Activated T-helper 9 cell treated with anti-CD3 and anti-CD28 coated beads, Interleukin-2, amount 50 U/mL, for 16 hours (primary cell): ENCODE measurements at regions not wholly inside any gene's neighbourhood (a gene's known extent, or its start where the extent isn't known, plus 50 kb on each side); places are given as distances from the start of the nearest gene placed in this dataset.
"Not testable (repeated sequence)": the region's sequence is repeated elsewhere in the genome, so short reads cannot be mapped to it uniquely, and the experiment has no call there.

Experiments
- DNase-seq: peaks from one replicate; pipeline ENCODE4 v3.0.0-alpha.2; 2020; ENCODE audit warnings: low read depth

DNA sequence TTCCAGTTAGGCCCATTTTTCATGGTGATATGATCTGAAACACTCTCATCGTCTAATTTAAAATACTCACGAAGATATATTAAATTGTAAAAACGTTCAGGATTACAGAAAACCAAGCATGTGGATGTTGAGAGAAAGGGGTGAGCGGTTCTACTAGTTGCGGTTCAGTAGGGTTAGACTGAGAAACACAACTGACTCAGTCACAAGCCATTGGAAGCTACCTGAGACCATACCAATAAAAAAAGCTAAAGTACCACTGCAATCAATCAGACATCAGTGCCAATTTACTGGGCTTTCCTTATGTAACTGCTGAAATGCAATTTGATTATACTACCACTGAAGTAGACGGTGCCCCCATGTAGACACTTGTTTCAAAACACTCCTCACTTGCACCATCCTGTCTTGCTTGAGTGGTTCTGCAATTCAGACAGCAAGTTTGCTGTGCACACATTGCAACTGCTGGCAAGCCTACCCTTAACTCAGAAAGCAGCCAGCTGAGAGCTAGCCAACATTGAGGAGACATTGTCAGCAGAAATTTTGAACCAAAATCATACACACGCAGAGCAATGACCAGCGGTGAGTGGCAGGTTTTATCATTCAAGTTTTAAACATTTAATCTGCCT, 368.7 kb upstream of the ARHGEF26 start:
- no peak for DNase-seq

DNA sequence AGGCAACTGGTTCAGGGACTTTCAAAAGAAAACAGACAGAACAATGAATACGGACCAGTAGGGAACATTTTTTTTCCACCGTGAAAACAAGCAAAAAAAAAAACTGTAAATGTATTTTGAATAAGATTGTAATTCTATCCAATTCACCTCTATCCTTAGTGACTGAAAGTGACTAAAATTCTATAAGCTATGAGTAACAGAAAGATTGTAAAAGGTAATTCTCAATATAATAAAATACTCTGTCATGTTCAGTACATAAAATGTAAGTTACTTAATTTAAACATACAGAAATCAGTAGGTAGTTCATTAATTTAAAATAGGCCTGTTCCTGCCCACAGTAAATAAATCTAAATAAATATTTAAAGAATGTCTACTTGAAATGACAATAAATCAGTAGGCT, 368.2 kb upstream of the ARHGEF26 start:
- DNase-seq, result no peak

DNA sequence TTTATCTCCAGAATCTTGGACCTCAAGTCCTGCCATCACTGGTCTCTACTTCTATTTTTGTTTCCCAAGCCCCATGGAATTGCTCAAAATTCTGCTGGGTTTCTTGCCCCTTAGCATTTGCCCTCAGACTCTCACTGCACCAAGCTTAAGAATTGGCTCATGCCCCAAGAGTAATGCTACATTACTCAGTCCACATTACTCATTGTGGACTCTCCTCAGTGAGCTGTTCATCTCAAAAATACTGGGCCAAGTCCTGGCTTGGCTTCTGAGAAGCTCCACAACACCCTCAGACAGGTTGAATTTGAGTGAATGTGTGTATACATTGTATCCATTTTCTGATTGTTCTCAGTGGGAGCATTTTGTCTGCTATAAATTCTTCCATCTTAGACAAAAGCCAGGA, 364.4 kb upstream of the ARHGEF26 start:
- DNase-seq, result no peak

DNA sequence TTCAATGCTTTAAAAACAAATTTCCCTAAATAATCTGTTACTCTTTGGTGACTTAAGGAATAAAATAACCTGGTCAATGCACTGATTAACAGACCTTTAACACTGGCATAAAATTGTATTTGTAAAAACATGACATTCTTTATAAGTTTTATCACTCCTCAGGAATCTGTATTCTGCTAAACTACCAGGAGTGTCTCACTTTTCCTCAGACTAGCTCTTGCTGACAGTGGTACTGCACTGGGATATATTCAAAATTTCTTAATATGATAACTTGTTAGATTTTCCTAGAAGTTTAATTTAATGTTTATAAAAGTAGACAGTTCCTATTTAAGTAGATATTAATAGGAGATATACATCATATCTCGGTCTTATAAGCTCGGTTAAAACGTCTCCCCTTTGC, 363.4 kb upstream of the ARHGEF26 start:
- DNase-seq, result no peak

DNA sequence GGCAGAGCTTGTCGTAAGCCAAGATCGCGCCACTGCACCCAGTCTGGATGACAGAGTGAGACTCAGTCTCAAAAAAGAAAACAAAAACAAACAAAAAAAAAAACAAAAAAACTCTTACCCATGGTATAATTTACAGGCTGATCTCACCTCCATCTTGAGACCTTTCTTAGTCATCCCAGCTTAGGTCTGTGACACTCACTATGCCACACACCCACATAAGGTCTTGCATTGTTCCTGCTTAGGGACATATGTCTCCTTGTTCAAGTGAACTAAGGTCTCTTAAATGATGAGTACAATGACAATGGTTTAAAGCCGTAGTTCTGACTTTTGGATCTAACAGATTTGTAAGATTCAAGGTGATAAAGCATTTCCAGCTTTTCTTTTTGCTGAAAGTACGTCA, 360.2 kb upstream of the ARHGEF26 start:
- no peak for DNase-seq

DNA sequence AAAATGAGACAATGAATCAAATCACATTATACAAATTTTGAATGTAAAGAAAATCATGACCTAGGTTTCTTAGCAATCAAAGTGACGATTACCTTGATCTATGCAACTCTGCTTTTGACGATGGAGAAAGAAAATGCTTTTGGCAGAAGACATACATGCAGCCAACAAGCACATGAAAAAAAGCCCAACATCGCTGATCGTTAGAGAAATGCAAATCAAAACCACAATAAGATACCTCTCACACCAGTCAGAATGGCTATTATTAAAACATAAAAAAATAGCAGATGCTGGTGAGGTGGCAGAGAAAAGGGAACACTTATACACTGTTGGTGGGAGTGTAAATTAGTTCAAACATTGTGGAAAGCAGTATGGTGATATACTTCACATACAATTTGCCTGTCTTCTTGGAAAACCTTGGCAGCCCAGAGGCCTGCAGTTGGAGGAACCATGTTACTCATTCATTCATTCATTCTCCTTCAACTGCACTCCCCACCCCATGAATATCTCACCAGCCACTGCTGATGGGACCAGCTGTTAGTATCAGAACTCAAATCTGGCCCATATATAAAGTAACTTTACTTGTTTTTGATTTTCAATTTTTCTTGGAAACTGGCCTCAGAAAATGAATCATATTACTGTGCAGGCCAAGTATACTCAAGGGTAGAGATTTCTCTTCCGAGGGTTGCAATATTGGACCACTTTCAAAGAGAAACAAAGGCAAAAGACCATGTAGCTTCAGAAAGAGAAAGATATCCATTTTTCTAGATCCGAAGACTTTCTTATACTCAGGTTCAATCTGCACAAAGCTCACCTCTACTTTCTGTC, 358.6 kb upstream of the ARHGEF26 start:
- no peak for DNase-seq

DNA sequence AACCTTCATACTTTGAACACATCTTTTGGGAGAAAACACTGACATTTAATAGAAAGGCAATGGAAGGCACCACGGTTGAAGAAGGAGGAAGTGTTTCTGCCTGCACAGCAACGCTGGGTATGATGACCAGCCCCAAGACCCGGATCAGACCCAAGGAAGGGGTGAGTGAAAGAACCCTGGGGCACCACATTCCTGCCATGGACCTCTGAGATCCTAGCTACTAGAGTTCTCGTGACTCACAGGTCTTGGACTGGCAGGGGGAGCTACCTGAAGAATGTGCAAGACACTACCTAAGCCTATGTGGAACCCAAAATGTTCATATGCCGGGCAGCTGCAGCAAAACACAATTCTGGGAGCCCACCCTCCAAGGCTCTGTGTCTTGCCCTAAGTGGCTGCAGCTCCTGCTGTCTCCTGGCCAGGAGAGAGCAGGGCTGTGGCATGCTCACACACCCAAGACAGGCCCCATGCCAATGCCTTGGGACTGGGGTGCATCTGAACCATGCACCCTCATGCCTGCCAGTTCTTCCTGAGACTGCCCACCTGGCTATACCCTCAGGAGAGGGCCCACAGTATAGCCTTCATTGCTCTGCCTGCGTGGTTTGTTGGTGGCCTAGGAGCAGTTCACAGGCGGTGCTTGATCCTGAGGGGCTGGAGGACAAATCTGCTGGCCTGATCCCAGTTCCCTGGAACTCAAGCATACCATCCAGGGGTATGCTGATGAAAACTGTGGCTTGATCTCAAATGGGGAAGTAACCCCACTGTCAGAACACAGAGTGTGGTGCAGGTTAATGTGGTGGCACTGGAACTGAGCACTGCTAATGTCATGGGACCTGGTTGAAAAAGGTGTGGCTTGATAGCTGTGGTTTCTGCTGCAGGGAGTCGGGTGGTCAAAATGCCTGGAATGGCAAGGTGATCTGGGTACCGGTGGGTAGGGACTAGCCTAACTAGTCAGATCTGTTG, 353.3 kb upstream of the ARHGEF26 start:
- DNase-seq, result no peak

DNA sequence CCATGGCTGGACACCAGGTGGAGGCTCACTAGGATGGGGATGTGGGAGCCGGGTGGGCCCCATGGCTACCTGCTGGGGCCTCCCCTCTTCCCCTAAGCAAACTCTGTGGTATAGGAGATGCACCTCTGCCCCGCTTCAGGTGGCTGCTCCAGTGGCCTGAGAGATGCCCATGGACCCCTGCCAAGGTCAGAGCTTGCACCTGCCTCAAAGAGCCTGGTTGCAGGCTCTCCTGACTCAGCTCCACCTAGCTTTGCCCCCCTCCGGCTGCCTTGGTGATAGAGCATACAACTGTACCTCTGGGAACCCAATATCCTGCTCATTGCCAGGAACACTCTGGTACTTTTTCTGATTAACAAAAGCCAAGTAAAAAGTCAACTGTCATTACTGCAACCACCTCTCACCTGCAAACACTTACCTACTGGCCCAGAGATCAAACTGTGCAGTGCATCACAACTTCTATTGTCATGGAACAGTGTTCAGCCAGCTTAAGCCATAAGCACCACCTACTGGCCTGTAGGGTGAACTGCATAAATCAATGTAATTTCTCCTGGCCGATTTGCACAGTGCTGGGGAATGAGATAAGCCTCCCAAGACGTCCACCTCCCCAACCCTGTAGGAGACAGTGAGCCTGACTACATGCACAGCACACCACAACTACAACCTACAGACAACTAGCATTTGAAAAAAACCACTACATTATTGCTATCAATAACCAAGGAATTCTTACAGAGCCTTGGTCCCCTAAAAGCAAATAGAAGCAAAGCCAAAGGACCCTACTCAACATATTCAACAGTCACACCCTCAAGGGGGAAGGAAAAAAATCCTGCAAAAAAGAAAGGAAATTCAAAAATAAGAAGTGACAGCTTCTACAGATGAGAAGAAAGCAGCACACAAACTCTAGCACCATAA, 352.4 kb upstream of the ARHGEF26 start:
- no peak for DNase-seq

DNA sequence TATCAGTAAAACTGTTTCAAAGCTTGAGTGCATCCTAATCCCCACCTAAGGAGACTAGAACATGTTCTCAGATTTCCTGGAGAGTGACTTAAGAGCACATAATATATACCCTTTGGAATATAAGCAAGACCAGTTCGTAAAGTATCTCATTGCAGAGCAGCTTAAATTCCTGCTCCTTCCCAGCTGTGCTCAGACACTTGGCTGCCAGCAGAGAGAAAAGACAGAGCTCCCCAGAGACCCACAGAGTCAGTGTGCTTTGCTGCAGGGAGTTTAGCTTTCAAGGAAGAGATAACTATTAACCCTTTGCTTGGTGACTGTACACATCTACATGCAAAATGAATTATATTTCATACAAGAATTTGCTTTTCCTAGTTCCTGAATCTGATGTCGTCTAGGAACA, 338.1 kb upstream of the ARHGEF26 start:
- no peak for DNase-seq

DNA sequence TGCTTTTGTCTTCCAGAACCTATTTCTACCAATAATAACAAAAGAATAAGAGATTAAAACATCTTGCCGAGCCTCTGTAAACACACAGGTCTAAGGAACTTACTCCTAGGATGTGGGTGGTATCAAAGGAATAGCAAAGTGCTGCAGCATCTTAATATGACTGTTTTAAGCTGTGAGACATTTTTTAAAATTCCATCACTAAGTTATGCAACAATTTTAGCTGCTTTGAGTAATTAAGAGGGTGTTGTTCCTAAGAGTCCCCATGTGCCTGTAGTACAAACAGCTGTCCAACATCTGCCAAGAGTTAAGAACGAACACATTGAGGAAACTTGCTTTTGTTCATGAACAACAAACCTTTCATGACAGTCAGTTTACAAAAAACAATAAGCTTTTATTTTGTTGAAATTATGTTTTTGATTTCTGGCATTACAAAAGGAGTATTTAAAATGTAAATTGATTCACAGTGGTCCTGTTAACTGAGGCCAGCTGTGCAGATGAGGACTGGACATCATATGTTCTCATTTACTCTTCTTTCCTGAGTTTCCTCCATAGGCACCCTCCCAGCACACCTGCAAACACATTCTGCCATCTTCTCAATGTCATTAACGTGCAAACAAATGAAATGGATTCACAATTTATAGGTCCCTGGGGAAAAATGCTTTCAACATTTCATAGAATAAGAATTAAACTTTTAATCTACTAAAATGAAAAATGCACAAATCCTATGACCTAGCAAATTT, 337.3 kb upstream of the ARHGEF26 start:
- DNase-seq, result no peak

DNA sequence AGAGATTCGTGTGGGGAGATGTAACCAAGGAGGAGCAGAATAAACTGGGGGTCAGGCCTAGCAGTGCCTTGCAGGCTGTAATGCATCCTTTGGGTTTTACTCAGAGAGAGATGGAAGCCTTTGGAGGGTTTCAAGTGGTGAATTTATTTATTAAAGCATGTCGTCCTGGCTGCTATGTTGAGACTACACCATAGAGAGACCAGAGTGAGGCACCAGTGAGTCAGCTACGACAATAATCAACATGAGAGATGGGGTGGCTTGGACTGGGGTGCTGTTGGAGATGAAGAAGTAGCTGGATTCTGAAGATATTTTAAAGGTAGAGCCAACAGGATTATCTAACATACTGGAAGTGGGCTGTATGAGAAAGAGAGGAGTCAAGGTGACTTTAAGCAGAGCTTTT, 335.3 kb upstream of the ARHGEF26 start:
- DNase-seq, result no peak

DNA sequence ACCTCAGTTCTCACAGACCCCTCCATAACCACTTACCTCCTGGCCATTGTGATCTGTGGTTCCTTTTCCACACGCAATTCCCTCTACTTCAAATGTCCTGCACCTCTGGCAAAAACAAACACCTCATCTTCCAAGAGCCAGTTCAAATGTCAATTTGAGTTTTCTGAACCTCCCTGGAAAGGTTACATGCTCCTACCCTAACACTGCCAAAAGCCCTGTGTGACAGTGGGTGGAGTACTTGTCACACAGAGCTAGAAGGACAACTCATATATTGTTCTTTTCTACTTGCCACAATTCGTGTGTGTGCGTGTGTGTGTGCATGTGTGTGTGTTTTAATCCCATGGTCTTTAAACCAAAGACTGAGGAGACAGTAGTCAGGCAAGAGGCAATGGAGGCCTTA, 331.8 kb upstream of the ARHGEF26 start:
- DNase-seq, result no peak

DNA sequence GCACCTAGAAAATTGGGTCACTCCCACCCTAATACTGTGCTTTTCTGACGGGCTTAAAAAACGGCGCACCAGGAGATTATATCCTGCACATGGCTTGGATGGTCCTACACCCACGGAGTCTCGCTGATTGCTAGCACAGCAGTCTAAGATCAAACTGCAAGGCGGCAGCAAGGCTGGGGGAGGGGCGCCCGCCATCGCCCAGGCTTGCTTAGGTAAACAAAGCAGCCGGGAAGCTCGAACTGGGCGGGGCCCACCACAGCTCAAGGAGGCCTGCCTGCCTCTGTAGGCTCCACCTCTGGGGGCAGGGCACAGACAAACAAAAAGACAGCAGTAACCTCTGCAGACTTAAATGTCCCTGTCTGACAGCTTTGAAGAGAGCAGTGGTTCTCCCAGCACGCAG, 324.1 kb upstream of the ARHGEF26 start:
- DNase-seq, result not testable (repeated sequence)

DNA sequence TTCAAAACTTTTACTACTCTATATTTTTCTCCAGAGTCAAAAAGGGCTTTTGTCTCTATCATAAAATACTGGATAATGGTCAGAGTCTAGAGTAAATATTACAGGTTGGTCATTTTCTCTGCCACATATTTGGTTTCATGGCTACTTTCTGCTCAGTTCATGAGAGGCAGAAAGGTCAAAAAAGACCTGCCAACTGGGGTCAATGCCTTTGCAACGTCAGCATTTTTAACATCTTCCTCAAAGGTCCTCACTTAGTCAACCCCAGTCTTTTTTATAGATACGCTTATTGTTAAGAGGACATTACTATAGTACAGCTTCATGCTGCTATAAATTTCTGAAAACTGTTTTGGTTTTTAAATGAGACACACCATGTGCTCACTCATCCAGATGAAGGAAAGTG, 312.1 kb upstream of the ARHGEF26 start:
- no peak for DNase-seq

DNA sequence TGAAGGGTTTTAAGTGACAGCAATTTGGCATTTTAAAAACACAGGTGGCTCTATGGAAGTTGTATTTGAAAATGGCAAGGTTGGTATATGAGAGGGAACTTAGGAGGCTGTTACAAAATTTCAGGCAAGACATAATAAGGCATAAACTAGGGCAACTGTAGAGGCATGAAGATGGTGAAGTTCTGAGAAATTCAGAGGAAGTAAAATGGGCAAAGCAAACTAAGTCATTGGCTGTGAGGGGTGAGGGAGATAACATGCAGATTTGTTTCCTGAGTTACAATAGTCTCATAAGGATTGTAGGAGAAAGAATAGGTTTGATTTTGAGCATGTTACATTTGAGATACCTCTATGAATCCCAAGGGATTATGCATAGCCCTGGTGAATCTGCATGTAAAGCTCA, 302.9 kb upstream of the ARHGEF26 start:
- DNase-seq, result no peak

DNA sequence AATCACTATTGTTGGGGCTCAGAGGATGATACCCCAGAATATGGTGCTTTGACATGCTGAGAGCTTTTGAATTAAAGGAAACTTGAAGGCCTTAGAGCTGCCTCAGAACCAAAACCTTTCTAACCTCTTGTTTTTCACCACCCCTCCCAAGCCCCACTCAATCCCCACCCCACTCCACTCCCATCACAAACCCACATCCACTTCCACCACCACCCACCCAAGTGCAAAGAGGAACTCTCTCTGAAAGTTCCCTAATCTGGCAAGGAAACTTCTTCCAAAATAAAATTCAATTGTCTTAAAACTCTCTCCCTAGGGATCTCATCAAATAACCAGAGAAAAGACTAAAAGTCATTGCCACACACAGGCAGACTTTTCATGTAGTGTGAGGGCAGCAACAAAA, 301.2 kb upstream of the ARHGEF26 start:
- no peak for DNase-seq

DNA sequence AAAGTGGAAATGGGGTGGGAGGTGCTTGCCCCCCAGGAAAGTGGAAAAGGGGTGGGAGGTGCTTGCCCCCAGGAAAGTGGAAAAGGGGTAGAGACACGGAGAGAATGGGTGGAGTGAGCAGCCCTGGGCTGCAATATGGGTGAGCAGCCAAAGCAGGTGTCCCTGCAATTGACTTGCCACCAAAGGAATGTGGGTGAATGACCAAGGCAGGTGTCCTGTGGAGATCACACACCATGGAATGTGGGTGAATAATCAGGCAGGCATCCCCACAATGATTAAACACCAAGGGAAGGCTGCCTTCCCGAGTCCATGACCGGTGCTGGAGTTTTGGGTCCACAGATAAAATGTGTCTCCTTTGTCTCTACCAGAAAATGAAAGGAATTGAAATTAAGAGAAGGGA, 292.8 kb upstream of the ARHGEF26 start:
- DNase-seq, result not testable (repeated sequence)

DNA sequence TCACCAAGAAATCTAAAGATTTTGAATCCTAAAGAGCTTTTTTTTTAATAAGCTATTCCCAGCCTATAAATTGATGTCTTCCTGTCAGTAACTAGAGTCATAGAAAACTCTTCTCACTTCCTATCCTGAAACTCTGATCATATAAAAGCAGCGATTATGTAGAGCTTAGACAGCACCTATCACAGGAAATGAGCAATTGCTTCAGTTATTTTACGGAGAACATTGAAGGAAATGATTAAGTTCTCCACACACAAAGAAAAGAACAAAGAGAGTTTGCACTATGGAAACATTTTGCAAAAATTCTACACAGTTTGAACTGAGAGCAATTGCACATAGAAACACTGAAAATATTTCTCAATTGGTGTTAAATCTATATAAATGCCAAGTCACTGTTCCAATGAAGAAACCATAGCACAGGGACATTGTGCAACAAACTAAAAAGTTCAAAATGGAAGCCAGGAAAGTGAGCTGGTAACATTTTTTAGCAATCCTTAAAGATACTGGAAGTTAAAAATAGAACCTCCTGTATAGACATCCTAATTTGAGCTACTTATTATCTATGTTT, 291.5 kb upstream of the ARHGEF26 start:
- no peak for DNase-seq

DNA sequence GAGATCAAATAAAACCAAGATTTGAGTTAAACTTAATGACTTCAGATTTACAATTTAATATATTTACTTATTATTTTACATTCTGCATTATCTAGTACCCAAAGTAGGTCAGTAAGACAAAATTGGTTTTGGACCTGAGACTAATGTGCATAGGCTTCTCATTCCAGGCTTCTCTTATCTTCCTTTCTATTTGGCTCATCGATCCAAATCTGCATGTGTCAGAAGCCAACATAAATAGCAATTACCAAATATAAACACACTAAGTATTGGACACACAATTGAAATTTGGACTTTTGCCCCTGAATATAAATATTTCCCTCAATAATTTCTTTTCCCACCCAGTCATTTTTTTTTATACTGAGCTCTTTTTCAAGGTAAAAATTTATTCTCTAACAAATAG, 290.6 kb upstream of the ARHGEF26 start:
- no peak for DNase-seq

DNA sequence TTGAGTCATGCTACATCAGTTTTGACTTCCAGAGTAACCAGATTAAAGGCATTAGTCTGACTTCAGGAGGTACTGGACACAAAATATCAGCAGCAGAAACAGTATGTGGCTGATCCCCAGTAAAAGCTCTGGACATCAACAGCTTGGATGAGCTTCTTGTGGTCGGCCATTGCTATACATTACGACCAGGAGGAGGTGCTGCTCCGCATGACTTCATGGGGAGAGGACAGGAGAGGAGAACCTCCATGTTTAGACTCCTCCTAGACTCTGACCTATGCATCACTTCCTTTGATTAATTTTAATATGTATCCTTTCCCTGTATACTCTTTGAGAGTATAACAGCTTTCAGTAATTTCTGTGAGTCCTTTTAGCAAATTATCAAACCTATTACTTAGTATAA, 285.6 kb upstream of the ARHGEF26 start:
- no peak for DNase-seq

DNA sequence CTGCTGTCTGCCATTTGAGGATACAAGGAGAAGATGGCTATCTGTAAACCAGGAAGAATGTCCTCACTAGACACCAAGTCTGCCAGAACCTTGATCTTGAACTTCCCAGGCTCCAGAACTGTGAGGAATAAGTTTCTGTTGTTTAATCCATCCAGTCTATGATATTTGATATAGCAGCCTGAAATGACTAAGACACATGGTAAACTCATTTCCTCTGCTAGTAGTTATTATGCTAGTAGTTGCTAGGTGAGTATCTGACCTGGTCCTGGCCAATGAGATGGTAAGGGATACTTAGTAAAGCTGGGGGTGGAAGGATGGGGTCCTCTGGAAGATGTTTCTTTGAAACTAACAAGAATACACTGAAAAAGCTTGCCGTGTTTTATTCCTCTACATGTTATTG, 280.7 kb upstream of the ARHGEF26 start:
- DNase-seq, result no peak
